ENCODE measurements at regions not wholly inside any gene's neighbourhood (a gene's known extent, or its start where the extent isn't known, plus 50 kb on each side); places are given as distances from the start of the nearest gene placed in this dataset.

DNA sequence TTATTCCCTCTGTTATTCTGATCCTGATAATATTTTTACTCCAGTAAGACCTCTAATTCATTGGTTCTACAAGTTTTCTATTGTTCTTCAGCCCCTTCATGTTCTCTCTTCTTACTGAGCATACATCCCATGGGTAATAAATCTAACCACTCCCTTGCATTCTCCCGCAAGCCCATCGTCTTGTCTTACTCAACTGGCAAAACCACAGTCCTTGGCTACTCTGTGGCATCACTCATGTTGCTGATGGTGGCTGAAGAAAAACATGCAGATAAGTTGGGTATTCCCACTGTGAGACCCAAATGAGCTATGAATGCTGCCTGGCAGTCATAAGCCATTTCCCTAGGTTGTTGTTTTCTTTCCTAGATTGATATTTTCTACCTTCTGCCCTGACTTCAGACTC is 402.2 kb upstream of the AADAT start:
- WGBS, 2 donors, result 66 to 68% methylated on average over 2 of the region's 2 CpGs
- H3K27me3 ChIP-seq (ENCODE audit: control insufficient read depth in 3 of 3, insufficient read depth in 3 of 3, low read length in 2 of 3), result no peaks in the 10 kb centered on the region

DNA sequence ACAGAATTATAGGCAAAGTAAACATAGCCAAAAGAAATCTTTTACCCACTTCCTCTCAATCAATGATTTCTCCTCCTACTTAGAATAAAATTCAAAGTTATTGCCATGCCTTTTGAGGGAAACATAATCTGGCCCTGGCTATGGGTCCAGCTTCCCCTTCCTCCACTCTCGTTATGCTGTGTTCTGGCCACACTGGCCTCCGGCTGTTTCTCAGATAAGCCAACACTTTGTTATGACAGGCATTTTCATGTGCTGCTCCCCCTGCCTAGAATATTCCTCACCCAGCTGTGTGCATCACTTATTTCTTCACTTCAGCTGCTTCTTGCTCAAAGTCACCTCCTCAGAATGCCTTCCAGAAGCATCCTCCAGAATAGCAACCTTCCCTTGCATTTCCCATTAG is 386.6 kb upstream of the AADAT start:
- Histone ChIP-seq H3K27ac (ENCODE audit: low read depth in 1 of 2, low read length in 1 of 2) (no peak overlapping the region), H3K36me3 (ENCODE audit: control insufficient read depth in 4 of 4, insufficient read depth in 4 of 4, low read length in 4 of 4) (no peaks in the 10 kb centered on the region), H3K9me3 (ENCODE audit: control insufficient read depth in 4 of 4, insufficient read depth in 3 of 4, low read length in 3 of 4) (no peaks in the 10 kb centered on the region), H3K4me1 (ENCODE audit: control insufficient read depth in 5 of 5, insufficient read depth in 5 of 5, low read length in 5 of 5) (no peaks in the 10 kb centered on the region), H3K4me3 (no peak overlapping the region), H3K27me3 (ENCODE audit: control insufficient read depth in 3 of 3, insufficient read depth in 3 of 3, low read length in 2 of 3) (no peaks in the 10 kb centered on the region), H3K9ac (ENCODE audit: insufficient read depth in 1 of 2, low read length in 2 of 2) (no peak overlapping the region)
- TF ChIP-seq, protein P1, sequence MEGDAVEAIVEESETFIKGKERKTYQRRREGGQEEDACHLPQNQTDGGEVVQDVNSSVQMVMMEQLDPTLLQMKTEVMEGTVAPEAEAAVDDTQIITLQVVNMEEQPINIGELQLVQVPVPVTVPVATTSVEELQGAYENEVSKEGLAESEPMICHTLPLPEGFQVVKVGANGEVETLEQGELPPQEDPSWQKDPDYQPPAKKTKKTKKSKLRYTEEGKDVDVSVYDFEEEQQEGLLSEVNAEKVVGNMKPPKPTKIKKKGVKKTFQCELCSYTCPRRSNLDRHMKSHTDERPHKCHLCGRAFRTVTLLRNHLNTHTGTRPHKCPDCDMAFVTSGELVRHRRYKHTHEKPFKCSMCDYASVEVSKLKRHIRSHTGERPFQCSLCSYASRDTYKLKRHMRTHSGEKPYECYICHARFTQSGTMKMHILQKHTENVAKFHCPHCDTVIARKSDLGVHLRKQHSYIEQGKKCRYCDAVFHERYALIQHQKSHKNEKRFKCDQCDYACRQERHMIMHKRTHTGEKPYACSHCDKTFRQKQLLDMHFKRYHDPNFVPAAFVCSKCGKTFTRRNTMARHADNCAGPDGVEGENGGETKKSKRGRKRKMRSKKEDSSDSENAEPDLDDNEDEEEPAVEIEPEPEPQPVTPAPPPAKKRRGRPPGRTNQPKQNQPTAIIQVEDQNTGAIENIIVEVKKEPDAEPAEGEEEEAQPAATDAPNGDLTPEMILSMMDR (IDR thresholded peaks at IDR 0.05; ENCODE audit: control extremely low read depth, extremely low read depth), result no peak
- WGBS, 2 donors, result 31 to 56% methylated on average over 2 of the region's 2 CpGs
- DNase-seq, result no peak
- ATAC-seq (ENCODE audit: insufficient read depth, low FRiP score), result no peak

More for the DNA sequence above, 402.2 kb upstream of the AADAT start:
- no peak for DNase-seq
- no peak overlapping the region for H3K27ac ChIP-seq (ENCODE audit: low read depth in 1 of 2, low read length in 1 of 2)
- no peaks in the 10 kb centered on the region for H3K4me1 ChIP-seq (ENCODE audit: control insufficient read depth in 5 of 5, insufficient read depth in 5 of 5, low read length in 5 of 5)
- TF ChIP-seq, protein P1 (IDR thresholded peaks at IDR 0.05; ENCODE audit: control extremely low read depth, extremely low read depth), result no peak
- peaks cover 0 to under 1% (median 0%) of the 10 kb centered on the region in 4 donors for H3K9me3 ChIP-seq (ENCODE audit: control insufficient read depth in 4 of 4, insufficient read depth in 3 of 4, low read length in 3 of 4)
- H3K36me3 ChIP-seq (ENCODE audit: control insufficient read depth in 4 of 4, insufficient read depth in 4 of 4, low read length in 4 of 4), result no peaks in the 10 kb centered on the region
- H3K9ac ChIP-seq (ENCODE audit: insufficient read depth in 1 of 2, low read length in 2 of 2), result no peak overlapping the region
- no peak overlapping the region for H3K4me3 ChIP-seq
- no peak for ATAC-seq (ENCODE audit: insufficient read depth, low FRiP score)

DNA sequence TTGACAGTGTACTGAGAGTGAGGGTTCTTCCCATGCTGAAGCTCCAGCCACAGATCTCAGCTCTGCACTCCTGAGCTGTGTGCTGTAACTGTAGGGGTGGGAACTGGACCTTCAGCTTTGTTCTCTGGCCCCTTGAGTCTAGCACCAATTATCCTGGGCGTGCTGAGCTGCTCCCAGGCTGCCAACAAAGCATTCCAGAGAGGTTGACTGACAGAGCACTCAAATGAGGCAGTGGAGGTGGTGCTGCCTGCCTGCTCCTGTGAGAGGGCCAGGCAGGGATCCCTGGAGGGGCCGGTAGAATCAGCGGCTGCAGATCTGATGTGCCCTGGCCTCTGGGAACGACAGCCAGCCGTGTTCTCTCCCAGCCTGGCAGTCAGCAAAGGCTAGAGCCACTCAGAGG is 375.7 kb upstream of the AADAT start:
- Histone ChIP-seq H3K27me3 (ENCODE audit: control insufficient read depth in 3 of 3, insufficient read depth in 3 of 3, low read length in 2 of 3) (no peaks in the 10 kb centered on the region), H3K4me1 (ENCODE audit: control insufficient read depth in 5 of 5, insufficient read depth in 5 of 5, low read length in 5 of 5) (no peaks in the 10 kb centered on the region), H3K36me3 (ENCODE audit: control insufficient read depth in 4 of 4, insufficient read depth in 4 of 4, low read length in 4 of 4) (no peaks in the 10 kb centered on the region), H3K9me3 (ENCODE audit: control insufficient read depth in 4 of 4, insufficient read depth in 3 of 4, low read length in 3 of 4) (peaks cover 0 to 1% (median 0%) of the 10 kb centered on the region in 4 donors), H3K9ac (ENCODE audit: insufficient read depth in 1 of 2, low read length in 2 of 2) (no peak overlapping the region), H3K27ac (ENCODE audit: low read depth in 1 of 2, low read length in 1 of 2) (no peak overlapping the region), H3K4me3 (no peak overlapping the region)
- DNase-seq (no peak), ATAC-seq (ENCODE audit: insufficient read depth, low FRiP score) (no peak)
- TF ChIP-seq, protein P1 (IDR thresholded peaks at IDR 0.05; ENCODE audit: control extremely low read depth, extremely low read depth), result no peak
- WGBS, 2 donors, result 64 to 76% methylated on average over 5 of the region's 5 CpGs

- Histone ChIP-seq H3K4me3 (no peak overlapping the region), H3K36me3 (ENCODE audit: control insufficient read depth in 4 of 4, insufficient read depth in 4 of 4, low read length in 4 of 4) (no peaks in the 10 kb centered on the region), H3K27me3 (ENCODE audit: control insufficient read depth in 3 of 3, insufficient read depth in 3 of 3, low read length in 2 of 3) (no peaks in the 10 kb centered on the region), H3K27ac (ENCODE audit: low read depth in 1 of 2, low read length in 1 of 2) (no peak overlapping the region), H3K9ac (ENCODE audit: insufficient read depth in 1 of 2, low read length in 2 of 2) (no peak overlapping the region), H3K9me3 (ENCODE audit: control insufficient read depth in 4 of 4, insufficient read depth in 3 of 4, low read length in 3 of 4) (no peaks in the 10 kb centered on the region), H3K4me1 (ENCODE audit: control insufficient read depth in 5 of 5, insufficient read depth in 5 of 5, low read length in 5 of 5) (no peaks in the 10 kb centered on the region)
- DNase-seq, result no peak
- TF ChIP-seq, protein P1 (IDR thresholded peaks at IDR 0.05; ENCODE audit: control extremely low read depth, extremely low read depth), result no peak
- ATAC-seq (ENCODE audit: insufficient read depth, low FRiP score), result no peak
- 87 to 92% methylated on average over 5 of the region's 5 CpGs for WGBS, 2 donors
These were observed 374.9 kb upstream of the AADAT start for GRCh38 chr4:170464614-170465197.
